ENCODE measurements at regions not wholly inside any gene's neighbourhood (a gene's known extent, or its start where the extent isn't known, plus 50 kb on each side); places are given as distances from the start of the nearest gene placed in this dataset.

DNA sequence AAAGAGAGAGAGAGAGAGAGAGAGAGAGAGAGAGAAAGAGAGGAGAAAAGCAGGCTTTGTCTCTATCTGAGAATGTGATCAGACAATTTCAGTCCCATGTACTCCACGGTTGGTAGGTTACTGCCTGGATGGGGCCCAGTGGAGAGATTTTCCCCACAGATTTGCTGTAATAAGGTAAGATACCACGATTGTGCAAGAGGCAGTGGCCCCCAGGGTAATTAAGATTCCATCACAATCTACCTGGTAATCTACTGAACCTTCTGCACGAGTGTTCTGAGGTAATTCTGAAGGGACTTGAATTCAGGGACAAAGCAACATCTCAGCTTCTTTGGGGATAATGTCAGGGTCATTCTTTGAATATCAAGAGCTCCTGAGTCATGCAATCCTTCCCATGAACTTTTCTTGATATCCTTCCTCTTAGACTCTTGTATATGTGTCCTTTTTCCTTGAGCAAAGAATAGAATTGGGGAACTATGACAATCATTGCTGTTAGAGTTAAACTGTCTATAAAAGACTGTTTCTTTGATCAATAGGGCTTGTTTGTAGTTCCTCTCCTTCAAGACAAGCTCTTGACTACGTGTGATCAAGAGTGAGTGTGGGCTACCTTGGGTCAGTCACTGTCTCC is 306.6 kb downstream of the MAF start:
- Histone ChIP-seq H3K79me2 (ENCODE audit: control insufficient read depth in 1 of 2, insufficient read depth in 2 of 2, low read length in 2 of 2) (no peaks in the 10 kb centered on the region), H3K27me3 (replicated peaks in 1 of 4; ENCODE audit: control insufficient read depth in 3 of 4, extremely low read depth in 1 of 4, insufficient read depth in 3 of 4, low read length in 3 of 4) (peaks cover 0 to 6% (median 0%) of the 10 kb centered on the region in 4 experiments; a peak in 1 of 7 replicates), H3K36me3 (ENCODE audit: control insufficient read depth in 2 of 4, insufficient read depth in 4 of 4, low read length in 3 of 4) (no peaks in the 10 kb centered on the region), H3K79me1 (ENCODE audit: low read depth, low read length) (no peaks in the 10 kb centered on the region), H2BK20ac (ENCODE audit: low read length) (no peak overlapping the region), H4K20me1 (replicated peaks in 1 of 2; ENCODE audit: control insufficient read depth in 1 of 2, insufficient read depth in 2 of 2, low read length in 2 of 2) (no peaks in the 10 kb centered on the region), H3K18ac (ENCODE audit: extremely low read depth, low read length) (no peak overlapping the region), H2BK12ac (ENCODE audit: low read depth, low read length) (no peak overlapping the region), H4K91ac (replicated peaks; ENCODE audit: insufficient read length, low read length) (no peak overlapping the region), H3K56ac (replicated peaks; ENCODE audit: insufficient read length, low read depth, low read length) (no peak overlapping the region), H3K9ac (replicated peaks in 1 of 4; ENCODE audit: extremely low read depth in 1 of 4, low read depth in 3 of 4, low read length in 3 of 4) (no peak overlapping the region), H3K4me2 (ENCODE audit: insufficient read depth in 1 of 2, low read depth in 2 of 2, low read length in 2 of 2) (no peak overlapping the region), H3K27ac (ENCODE audit: low read depth, low read length) (no peak overlapping the region), H3K4ac (replicated peaks; ENCODE audit: insufficient read length, low read depth, low read length) (no peak overlapping the region), H4K5ac (ENCODE audit: insufficient read length, low read depth, low read length) (no peak overlapping the region), H2BK15ac (ENCODE audit: low read length) (no peak overlapping the region), H4K8ac (ENCODE audit: extremely low read depth, insufficient read depth, low read length) (no peak overlapping the region), H3K23me2 (ENCODE audit: low read depth, low read length) (no peaks in the 10 kb centered on the region), H3K4me1 (replicated peaks in 1 of 4; ENCODE audit: control insufficient read depth in 3 of 4, insufficient read depth in 4 of 4, low read length in 3 of 4) (peaks cover 10 to 16% (median 14%) of the 10 kb centered on the region in 4 experiments), H2BK5ac (ENCODE audit: low read depth, low read length) (no peak overlapping the region), H3K23ac (ENCODE audit: insufficient read length) (no peak overlapping the region), H2AK5ac (ENCODE audit: low read depth, low read length) (no peak overlapping the region), H2AFZ (ENCODE audit: low read length) (no peak overlapping the region), H3K9me3 (ENCODE audit: insufficient read depth in 2 of 2, low read depth in 1 of 2, low read length in 1 of 2) (no peaks in the 10 kb centered on the region), H3K14ac (ENCODE audit: insufficient read length) (no peak overlapping the region), H3K4me3 (ENCODE audit: extremely low read depth in 1 of 4, insufficient read depth in 2 of 4, low read depth in 3 of 4, low read length in 4 of 4) (no peak overlapping the region), H2BK120ac (replicated peaks; ENCODE audit: low read depth, low read length) (no peak overlapping the region)
- no peak for DNase-seq (ENCODE audit: low read depth in 1 of 2, low spot score in 2 of 2)
- no peak for FAIRE-seq
- ChIA-PET POLR2A (ENCODE audit: partially characterized antibody) (interaction anchor here (0.6 kb wide), 1 partner anchor 257 kb away, joined by 3 read pairs; no protein-coding TSS in a partner anchor), CTCF (ENCODE audit: partially characterized antibody) (interaction anchor here (0.5 to 2.7 kb wide), 4 partner anchors 41 to 231 kb away, joined by 3 to 12 read pairs (median 4); no protein-coding TSS in a partner anchor)
- 87% methylated on average over 4 of the region's 4 CpGs; no CpG with 5 or more reads in 1 of the 2 experiments for WGBS, 2 experiments (ENCODE audit: extremely low coverage in 1 of 2, insufficient coverage in 1 of 2, insufficient read length in 1 of 2, insufficient replicate concordance in 2 of 2, low coverage in 1 of 2, low lambda C conversion rate in 2 of 2, missing lambda C conversion rate in 1 of 2)
- TF ChIP-seq GABPA (IDR thresholded peaks at IDR 0.05; ENCODE audit: borderline replicate concordance, insufficient read depth, low read length) (no peak), SP2 (IDR thresholded peaks at IDR 0.05; ENCODE audit: low read length) (no peak), RXRA (IDR thresholded peaks at IDR 0.05; ENCODE audit: insufficient read depth, low read depth, low read length) (no peak)

All from H1 (cell line).